ENCODE measurements at regions not wholly inside any gene's neighbourhood (a gene's known extent, or its start where the extent isn't known, plus 50 kb on each side); places are given as distances from the start of the nearest gene placed in this dataset.

GRCh38 chr13:21228738-21229137, 52.3 kb downstream of the MRPL57 start:
- peaks cover 13% of the 10 kb centered on the region for H3K27me3 Mint-ChIP-seq (ENCODE audit: insufficient read depth)
- no peaks in the 10 kb centered on the region for H3K9me3 Mint-ChIP-seq
- no peak for DNase-seq
- no peaks in the 10 kb centered on the region for H3K36me3 Mint-ChIP-seq (ENCODE audit: low read depth)
- no peak overlapping the region for H3K27ac Mint-ChIP-seq
- H3K4me3 Mint-ChIP-seq = no peak overlapping the region
- peaks cover 29% of the 10 kb centered on the region for H3K4me1 Mint-ChIP-seq (ENCODE audit: low read depth)
- no peak for TF ChIP-seq CTCF (IDR thresholded peaks at IDR 0.05)

- Mint-ChIP-seq H3K27ac (no peak overlapping the region), H3K4me3 (no peak overlapping the region), H3K27me3 (ENCODE audit: insufficient read depth) (peaks cover 12% of the 10 kb centered on the region), H3K4me1 (ENCODE audit: low read depth) (peaks cover 36% of the 10 kb centered on the region), H3K36me3 (ENCODE audit: low read depth) (no peaks in the 10 kb centered on the region), H3K9me3 (no peaks in the 10 kb centered on the region)
- DNase-seq = no peak
- TF ChIP-seq CTCF (IDR thresholded peaks at IDR 0.05) = no peak
Observed at GRCh38 chr13:21229241-21230024, 53.0 kb downstream of the MRPL57 start.

- Mint-ChIP-seq H3K27me3 (ENCODE audit: insufficient read depth) (peaks cover 11% of the 10 kb centered on the region), H3K9me3 (no peaks in the 10 kb centered on the region), H3K27ac (no peak overlapping the region), H3K4me3 (no peak overlapping the region), H3K36me3 (ENCODE audit: low read depth) (no peaks in the 10 kb centered on the region), H3K4me1 (ENCODE audit: low read depth) (peaks cover 43% of the 10 kb centered on the region)
- no peak for TF ChIP-seq CTCF (IDR thresholded peaks at IDR 0.05)
- DNase-seq = no peak
Observed at GRCh38 chr13:21230516-21230915, 54.1 kb downstream of the MRPL57 start.

GRCh38 chr13:21231426-21231940, 55.0 kb downstream of the MRPL57 start:
- Mint-ChIP-seq H3K9me3 (no peaks in the 10 kb centered on the region), H3K27me3 (ENCODE audit: insufficient read depth) (peaks cover 8% of the 10 kb centered on the region), H3K4me1 (ENCODE audit: low read depth) (peaks cover 48% of the 10 kb centered on the region), H3K36me3 (ENCODE audit: low read depth) (no peaks in the 10 kb centered on the region), H3K4me3 (no peak overlapping the region; the same call in 1 of the 2 replicates), H3K27ac (no peak overlapping the region)
- DNase-seq = no peak
- TF ChIP-seq CTCF (IDR thresholded peaks at IDR 0.05) = no peak

- Mint-ChIP-seq H3K27ac (peak overlapping the region; percentile 69; the same call in 1 of the 2 replicates), H3K4me1 (ENCODE audit: low read depth) (peaks cover 48% of the 10 kb centered on the region), H3K27me3 (ENCODE audit: insufficient read depth) (peaks cover 10% of the 10 kb centered on the region), H3K9me3 (no peaks in the 10 kb centered on the region), H3K4me3 (peak overlapping the region; percentile 74; the same call in 1 of the 2 replicates), H3K36me3 (ENCODE audit: low read depth) (no peaks in the 10 kb centered on the region)
- DNase-seq = no peak
- no peak for TF ChIP-seq CTCF (IDR thresholded peaks at IDR 0.05)
Observed at GRCh38 chr13:21232196-21232595, 55.7 kb downstream of the MRPL57 start.

Data from HFFc6 (cell line).